K562 (cell line): ENCODE measurements at regions not wholly inside any gene's neighbourhood (a gene's known extent, or its start where the extent isn't known, plus 50 kb on each side); places are given as distances from the start of the nearest gene placed in this dataset.
"Not testable (repeated sequence)": the region's sequence is repeated elsewhere in the genome, so short reads cannot be mapped to it uniquely, and the experiment has no call there.

ENCODE experiments used
- CEBPB ChIP-seq: fragments of 450-650 bp; IDR thresholded peaks from 2 replicates; pipeline ENCODE4 v1.6.1; 2016; ENCODE audit warnings: missing genetic modification characterization, missing compliant biosample characterization
- HDAC1 ChIP-seq, 2 experiments: fragments of 450-650 bp; IDR thresholded peaks; 2 replicates each; pipeline ENCODE4 v1.6.1; 2016 to 2017; ENCODE audit warnings: inconsistent platforms in 1 of 2, mild to moderate bottlenecking in 1 of 2, moderate library complexity in 1 of 2
- MTA2 ChIP-seq: fragments of 450-650 bp; IDR thresholded peaks from 2 replicates; pipeline ENCODE4 v1.6.1; 2016; ENCODE audit warnings: low read depth
- NFIC ChIP-seq: fragments of 450-650 bp; IDR thresholded peaks from 2 replicates; pipeline ENCODE4 v1.6.1; 2017; ENCODE audit warnings: mild to moderate bottlenecking, inconsistent platforms
- POLR2AphosphoS5 ChIP-seq: IDR thresholded peaks from 2 replicates; pipeline ENCODE4 v1.6.1; 2011; ENCODE audit warnings: mild to moderate bottlenecking, low read depth, low read length, moderate library complexity; ENCODE audit not compliant: control insufficient read depth, insufficient read depth
- SMARCE1 ChIP-seq: fragments of 450-650 bp; IDR thresholded peaks from 2 replicates; pipeline ENCODE4 v1.7.1; 2016; ENCODE audit warnings: mild to moderate bottlenecking
- TEAD4 ChIP-seq, 2 experiments: sonication (generic) in 1 of 2; formaldehyde crosslinking in 1 of 2; IDR thresholded peaks; 2 replicates each; pipeline versions ENCODE4 v1.6.1 to v1.8.0; 2012 to 2022; ENCODE audit warnings: borderline replicate concordance in 1 of 2, inconsistent platforms in 1 of 2, low read length in 1 of 2, mild to moderate bottlenecking in 1 of 2, missing genetic modification reagents in 1 of 2
- TF ChIP-seq, protein P1 (sequence below), 2 experiments: fragments of 450-650 bp in 1 of 2; sonication (generic) in 1 of 2; formaldehyde crosslinking in 1 of 2; IDR thresholded peaks; 2 replicates each; pipeline versions ENCODE4 v1.7.1 to v1.9.0; 2016 to 2022; ENCODE audit warnings: inconsistent platforms in 1 of 2, mild to moderate bottlenecking in 1 of 2, missing genetic modification reagents in 1 of 2
- TF ChIP-seq, protein P2 (sequence below), 3 experiments: IDR thresholded peaks in 2 of 3; conservative IDR thresholded peaks in 1 of 3; 2 replicates each; pipeline ENCODE4 v1.5.1; 2011 to 2012; ENCODE audit warnings: low read length in 3 of 3, mild to moderate bottlenecking in 3 of 3, control low read depth in 2 of 3, improper control_type of control experiment in 1 of 3, inconsistent platforms in 1 of 3, low read depth in 1 of 3, mixed read lengths in 1 of 3, moderate library complexity in 1 of 3; ENCODE audit not compliant: insufficient read depth in 2 of 3
- TF ChIP-seq, protein P3 (sequence below): fragments of 250-450 bp; sonication (Bioruptor Pico); IDR thresholded peaks from 2 replicates; pipeline ENCODE4 v1.4.0; 2020

DNA sequence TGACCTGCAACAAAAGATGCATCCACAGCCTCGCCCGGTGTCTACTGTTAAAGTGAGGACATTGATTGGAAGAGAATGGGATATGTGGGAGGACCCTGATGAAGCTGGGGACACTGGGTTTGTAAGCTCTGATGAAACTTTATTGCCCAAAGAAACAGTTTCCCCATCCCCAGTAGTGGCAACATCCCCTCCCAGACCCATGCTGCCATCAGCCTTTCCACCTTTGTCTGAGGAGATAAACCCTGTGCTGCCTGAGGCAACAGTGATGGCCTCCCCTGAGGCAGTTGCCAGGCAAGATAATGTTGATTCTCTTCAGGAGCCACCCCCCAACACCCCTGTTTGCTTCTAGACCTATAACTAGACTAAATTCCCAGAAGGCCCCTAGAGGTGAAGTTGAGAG, 234.0 kb downstream of the TFAP2B start (continued):
- TF ChIP-seq, protein P1, sequence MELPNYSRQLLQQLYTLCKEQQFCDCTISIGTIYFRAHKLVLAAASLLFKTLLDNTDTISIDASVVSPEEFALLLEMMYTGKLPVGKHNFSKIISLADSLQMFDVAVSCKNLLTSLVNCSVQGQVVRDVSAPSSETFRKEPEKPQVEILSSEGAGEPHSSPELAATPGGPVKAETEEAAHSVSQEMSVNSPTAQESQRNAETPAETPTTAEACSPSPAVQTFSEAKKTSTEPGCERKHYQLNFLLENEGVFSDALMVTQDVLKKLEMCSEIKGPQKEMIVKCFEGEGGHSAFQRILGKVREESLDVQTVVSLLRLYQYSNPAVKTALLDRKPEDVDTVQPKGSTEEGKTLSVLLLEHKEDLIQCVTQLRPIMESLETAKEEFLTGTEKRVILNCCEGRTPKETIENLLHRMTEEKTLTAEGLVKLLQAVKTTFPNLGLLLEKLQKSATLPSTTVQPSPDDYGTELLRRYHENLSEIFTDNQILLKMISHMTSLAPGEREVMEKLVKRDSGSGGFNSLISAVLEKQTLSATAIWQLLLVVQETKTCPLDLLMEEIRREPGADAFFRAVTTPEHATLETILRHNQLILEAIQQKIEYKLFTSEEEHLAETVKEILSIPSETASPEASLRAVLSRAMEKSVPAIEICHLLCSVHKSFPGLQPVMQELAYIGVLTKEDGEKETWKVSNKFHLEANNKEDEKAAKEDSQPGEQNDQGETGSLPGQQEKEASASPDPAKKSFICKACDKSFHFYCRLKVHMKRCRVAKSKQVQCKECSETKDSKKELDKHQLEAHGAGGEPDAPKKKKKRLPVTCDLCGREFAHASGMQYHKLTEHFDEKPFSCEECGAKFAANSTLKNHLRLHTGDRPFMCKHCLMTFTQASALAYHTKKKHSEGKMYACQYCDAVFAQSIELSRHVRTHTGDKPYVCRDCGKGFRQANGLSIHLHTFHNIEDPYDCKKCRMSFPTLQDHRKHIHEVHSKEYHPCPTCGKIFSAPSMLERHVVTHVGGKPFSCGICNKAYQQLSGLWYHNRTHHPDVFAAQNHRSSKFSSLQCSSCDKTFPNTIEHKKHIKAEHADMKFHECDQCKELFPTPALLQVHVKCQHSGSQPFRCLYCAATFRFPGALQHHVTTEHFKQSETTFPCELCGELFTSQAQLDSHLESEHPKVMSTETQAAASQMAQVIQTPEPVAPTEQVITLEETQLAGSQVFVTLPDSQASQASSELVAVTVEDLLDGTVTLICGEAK (IDR thresholded peaks at IDR 0.05), result peak; percentile 72
- TF ChIP-seq, protein P1 (CRISPR knock-in tag; IDR thresholded peaks at IDR 0.05), result not testable (repeated sequence)
- TF ChIP-seq SMARCE1 (peak; percentile 48; the same call in 1 of the 2 replicates), POLR2AphosphoS5 (0 out of 2 replicates have a peak, but pooled peaks have one; percentile 45), TEAD4 (IDR thresholded peaks at IDR 0.05; ENCODE audit: low read length) (peak; percentile 69), NFIC (peak; percentile 63), HDAC1 (IDR thresholded peaks at IDR 0.05) (0 out of 4 replicates have a peak, but pooled peaks of 1 of the 2 experiments have one; percentile 19), MTA2 (peak; percentile 47; the same call in 1 of the 2 replicates), CEBPB (tag) (peak; percentile 54; the same call in 1 of the 2 replicates)
- not testable (repeated sequence) for TF ChIP-seq TEAD4 (CRISPR knock-in tag; IDR thresholded peaks at IDR 0.05; ENCODE audit: borderline replicate concordance)
- TF ChIP-seq, protein P2, sequence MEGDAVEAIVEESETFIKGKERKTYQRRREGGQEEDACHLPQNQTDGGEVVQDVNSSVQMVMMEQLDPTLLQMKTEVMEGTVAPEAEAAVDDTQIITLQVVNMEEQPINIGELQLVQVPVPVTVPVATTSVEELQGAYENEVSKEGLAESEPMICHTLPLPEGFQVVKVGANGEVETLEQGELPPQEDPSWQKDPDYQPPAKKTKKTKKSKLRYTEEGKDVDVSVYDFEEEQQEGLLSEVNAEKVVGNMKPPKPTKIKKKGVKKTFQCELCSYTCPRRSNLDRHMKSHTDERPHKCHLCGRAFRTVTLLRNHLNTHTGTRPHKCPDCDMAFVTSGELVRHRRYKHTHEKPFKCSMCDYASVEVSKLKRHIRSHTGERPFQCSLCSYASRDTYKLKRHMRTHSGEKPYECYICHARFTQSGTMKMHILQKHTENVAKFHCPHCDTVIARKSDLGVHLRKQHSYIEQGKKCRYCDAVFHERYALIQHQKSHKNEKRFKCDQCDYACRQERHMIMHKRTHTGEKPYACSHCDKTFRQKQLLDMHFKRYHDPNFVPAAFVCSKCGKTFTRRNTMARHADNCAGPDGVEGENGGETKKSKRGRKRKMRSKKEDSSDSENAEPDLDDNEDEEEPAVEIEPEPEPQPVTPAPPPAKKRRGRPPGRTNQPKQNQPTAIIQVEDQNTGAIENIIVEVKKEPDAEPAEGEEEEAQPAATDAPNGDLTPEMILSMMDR (IDR thresholded peaks at IDR 0.05 in 2 of 3, conservative IDR thresholded peaks at IDR 0.05 in 1 of 3; ENCODE audit: insufficient read depth in 2 of 3, low read depth in 1 of 3, low read length in 3 of 3), result peak in 1 of 3 experiments; percentile 13; a peak in 1 of 6 replicates
- TF ChIP-seq, protein P3, sequence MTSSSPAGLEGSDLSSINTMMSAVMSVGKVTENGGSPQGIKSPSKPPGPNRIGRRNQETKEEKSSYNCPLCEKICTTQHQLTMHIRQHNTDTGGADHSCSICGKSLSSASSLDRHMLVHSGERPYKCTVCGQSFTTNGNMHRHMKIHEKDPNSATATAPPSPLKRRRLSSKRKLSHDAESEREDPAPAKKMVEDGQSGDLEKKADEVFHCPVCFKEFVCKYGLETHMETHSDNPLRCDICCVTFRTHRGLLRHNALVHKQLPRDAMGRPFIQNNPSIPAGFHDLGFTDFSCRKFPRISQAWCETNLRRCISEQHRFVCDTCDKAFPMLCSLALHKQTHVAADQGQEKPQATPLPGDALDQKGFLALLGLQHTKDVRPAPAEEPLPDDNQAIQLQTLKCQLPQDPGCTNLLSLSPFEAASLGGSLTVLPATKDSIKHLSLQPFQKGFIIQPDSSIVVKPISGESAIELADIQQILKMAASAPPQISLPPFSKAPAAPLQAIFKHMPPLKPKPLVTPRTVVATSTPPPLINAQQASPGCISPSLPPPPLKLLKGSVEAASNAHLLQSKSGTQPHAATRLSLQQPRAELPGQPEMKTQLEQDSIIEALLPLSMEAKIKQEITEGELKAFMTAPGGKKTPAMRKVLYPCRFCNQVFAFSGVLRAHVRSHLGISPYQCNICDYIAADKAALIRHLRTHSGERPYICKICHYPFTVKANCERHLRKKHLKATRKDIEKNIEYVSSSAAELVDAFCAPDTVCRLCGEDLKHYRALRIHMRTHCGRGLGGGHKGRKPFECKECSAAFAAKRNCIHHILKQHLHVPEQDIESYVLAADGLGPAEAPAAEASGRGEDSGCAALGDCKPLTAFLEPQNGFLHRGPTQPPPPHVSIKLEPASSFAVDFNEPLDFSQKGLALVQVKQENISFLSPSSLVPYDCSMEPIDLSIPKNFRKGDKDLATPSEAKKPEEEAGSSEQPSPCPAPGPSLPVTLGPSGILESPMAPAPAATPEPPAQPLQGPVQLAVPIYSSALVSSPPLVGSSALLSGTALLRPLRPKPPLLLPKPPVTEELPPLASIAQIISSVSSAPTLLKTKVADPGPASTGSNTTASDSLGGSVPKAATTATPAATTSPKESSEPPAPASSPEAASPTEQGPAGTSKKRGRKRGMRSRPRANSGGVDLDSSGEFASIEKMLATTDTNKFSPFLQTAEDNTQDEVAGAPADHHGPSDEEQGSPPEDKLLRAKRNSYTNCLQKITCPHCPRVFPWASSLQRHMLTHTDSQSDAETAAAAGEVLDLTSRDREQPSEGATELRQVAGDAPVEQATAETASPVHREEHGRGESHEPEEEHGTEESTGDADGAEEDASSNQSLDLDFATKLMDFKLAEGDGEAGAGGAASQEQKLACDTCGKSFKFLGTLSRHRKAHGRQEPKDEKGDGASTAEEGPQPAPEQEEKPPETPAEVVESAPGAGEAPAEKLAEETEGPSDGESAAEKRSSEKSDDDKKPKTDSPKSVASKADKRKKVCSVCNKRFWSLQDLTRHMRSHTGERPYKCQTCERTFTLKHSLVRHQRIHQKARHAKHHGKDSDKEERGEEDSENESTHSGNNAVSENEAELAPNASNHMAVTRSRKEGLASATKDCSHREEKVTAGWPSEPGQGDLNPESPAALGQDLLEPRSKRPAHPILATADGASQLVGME (CRISPR knock-in tag), result 0 out of 2 replicates have a peak, but pooled peaks have one; percentile 19
